Endodermal cell (in vitro differentiated cells): ENCODE measurements at regions not wholly inside any gene's neighbourhood (a gene's known extent, or its start where the extent isn't known, plus 50 kb on each side); places are given as distances from the start of the nearest gene placed in this dataset.

Source experiments
- DNase-seq: peaks from one replicate; pipeline ENCODE4 v3.0.0-alpha.2; 2017
- H3K27ac ChIP-seq: 2 replicates; pipeline ENCODE4 v1.5.1; 2013; ENCODE audit warnings: mild to moderate bottlenecking, low read depth, low read length, moderate library complexity
- H3K27me3 ChIP-seq: 2 replicates; pipeline ENCODE4 v1.6.1; 2013; ENCODE audit warnings: mild to moderate bottlenecking, low read length, moderate library complexity; ENCODE audit not compliant: insufficient read depth, control insufficient read depth, poor library complexity, severe bottlenecking
- H3K36me3 ChIP-seq: 2 replicates; pipeline ENCODE4 v1.7.0; 2013; ENCODE audit warnings: mild to moderate bottlenecking, low read length, moderate library complexity; ENCODE audit not compliant: control insufficient read depth, insufficient read depth
- H3K4me1 ChIP-seq: one replicate; pipeline ENCODE4 v1.7.0; 2013; ENCODE audit warnings: low read length; ENCODE audit not compliant: control insufficient read depth, insufficient read depth
- H3K4me3 ChIP-seq: 2 replicates; pipeline ENCODE4 v1.5.1; 2013; ENCODE audit warnings: mild to moderate bottlenecking, low read length, moderate library complexity
- H3K9ac ChIP-seq: 2 replicates; pipeline ENCODE4 v1.6.1; 2013; ENCODE audit warnings: mild to moderate bottlenecking, low read length, moderate library complexity; ENCODE audit not compliant: poor library complexity, severe bottlenecking; ENCODE audit errors: extremely low read depth
- H3K9me3 ChIP-seq: 2 replicates; pipeline ENCODE4 v1.6.1; 2013; ENCODE audit warnings: mild to moderate bottlenecking, low read length, moderate library complexity; ENCODE audit not compliant: control insufficient read depth
- H3K27ac Mint-ChIP-seq: 2 replicates; pipeline ENCODE4 v1.8.0; 2020; ENCODE audit warnings: mixed read lengths
- H3K27me3 Mint-ChIP-seq: 2 replicates; pipeline ENCODE4 v1.8.0; 2021; ENCODE audit warnings: mild to moderate bottlenecking, mixed read lengths; ENCODE audit not compliant: insufficient read depth
- H3K36me3 Mint-ChIP-seq: 2 replicates; pipeline ENCODE4 v1.8.0; 2020; ENCODE audit warnings: low read depth, mixed read lengths
- H3K4me1 Mint-ChIP-seq: 2 replicates; pipeline ENCODE4 v1.8.0; 2020; ENCODE audit warnings: mixed read lengths
- H3K4me3 Mint-ChIP-seq: 2 replicates; pipeline ENCODE4 v1.8.0; 2020; ENCODE audit warnings: mild to moderate bottlenecking, moderate library complexity, mixed read lengths
- H3K9me3 Mint-ChIP-seq: 2 replicates; pipeline ENCODE4 v1.8.0; 2020; ENCODE audit warnings: mild to moderate bottlenecking, mixed read lengths
- WGBS, 2 experiments: methylation state at CpG; one replicate each; pipeline versions ENCODE4 v1.1.5 to v1.1.7; 2013; ENCODE audit warnings: missing lambda C conversion rate in 2 of 2, mixed read lengths in 1 of 2; ENCODE audit not compliant: insufficient coverage in 1 of 2, insufficient read length in 1 of 2; 5-methylcytosine and 5-hydroxymethylcytosine counted together
- TF ChIP-seq, protein P1 (sequence below): fragments of 200-600 bp; sonication (generic); conservative IDR thresholded peaks from 2 replicates; pipeline ENCODE4 v1.5.0; 2021; ENCODE audit warnings: antibody characterized with exemption, mild to moderate bottlenecking

DNA sequence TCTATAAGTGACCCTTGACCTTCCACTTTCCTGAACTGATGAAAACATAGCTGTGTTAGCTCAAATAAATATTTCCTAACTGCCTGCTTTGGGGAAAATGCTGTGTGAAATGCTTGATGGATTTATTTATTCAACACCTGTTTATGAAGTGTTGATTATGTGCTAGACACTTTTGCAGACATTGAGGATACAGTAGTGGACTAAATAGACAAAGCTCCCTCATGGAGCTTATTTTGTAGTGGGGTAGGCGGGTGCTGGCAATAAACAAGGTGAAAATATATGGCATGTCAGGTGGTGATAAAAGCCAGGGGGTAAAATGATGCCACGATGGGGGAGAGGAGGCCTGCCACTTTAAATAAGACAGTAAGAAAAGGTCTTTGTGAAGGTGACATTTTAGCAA, 50.2 kb upstream of the TLR3 start:
- Mint-ChIP-seq H3K27me3 (peaks cover 2% of the 10 kb centered on the region), H3K4me1 (no peaks in the 10 kb centered on the region), H3K27ac (no peak overlapping the region), H3K9me3 (no peaks in the 10 kb centered on the region), H3K36me3 (no peaks in the 10 kb centered on the region), H3K4me3 (no peak overlapping the region)
- Histone ChIP-seq H3K9ac (no peak overlapping the region), H3K36me3 (no peaks in the 10 kb centered on the region), H3K4me3 (no peak overlapping the region), H3K9me3 (no peaks in the 10 kb centered on the region), H3K27me3 (no peaks in the 10 kb centered on the region), H3K27ac (no peak overlapping the region), H3K4me1 (no peaks in the 10 kb centered on the region)
- TF ChIP-seq, protein P1, sequence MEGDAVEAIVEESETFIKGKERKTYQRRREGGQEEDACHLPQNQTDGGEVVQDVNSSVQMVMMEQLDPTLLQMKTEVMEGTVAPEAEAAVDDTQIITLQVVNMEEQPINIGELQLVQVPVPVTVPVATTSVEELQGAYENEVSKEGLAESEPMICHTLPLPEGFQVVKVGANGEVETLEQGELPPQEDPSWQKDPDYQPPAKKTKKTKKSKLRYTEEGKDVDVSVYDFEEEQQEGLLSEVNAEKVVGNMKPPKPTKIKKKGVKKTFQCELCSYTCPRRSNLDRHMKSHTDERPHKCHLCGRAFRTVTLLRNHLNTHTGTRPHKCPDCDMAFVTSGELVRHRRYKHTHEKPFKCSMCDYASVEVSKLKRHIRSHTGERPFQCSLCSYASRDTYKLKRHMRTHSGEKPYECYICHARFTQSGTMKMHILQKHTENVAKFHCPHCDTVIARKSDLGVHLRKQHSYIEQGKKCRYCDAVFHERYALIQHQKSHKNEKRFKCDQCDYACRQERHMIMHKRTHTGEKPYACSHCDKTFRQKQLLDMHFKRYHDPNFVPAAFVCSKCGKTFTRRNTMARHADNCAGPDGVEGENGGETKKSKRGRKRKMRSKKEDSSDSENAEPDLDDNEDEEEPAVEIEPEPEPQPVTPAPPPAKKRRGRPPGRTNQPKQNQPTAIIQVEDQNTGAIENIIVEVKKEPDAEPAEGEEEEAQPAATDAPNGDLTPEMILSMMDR, result no peak
- 82 to 95% methylated on average over 2 of the region's 2 CpGs for WGBS, 2 experiments
- no peak for DNase-seq
